IMR-90 (cell line): ENCODE measurements at regions not wholly inside any gene's neighbourhood (a gene's known extent, or its start where the extent isn't known, plus 50 kb on each side); places are given as distances from the start of the nearest gene placed in this dataset.
A peak's percentile ranks its signal among the peaks of the same experiment; 100 is the strongest.

ENCODE experiments used
- ATAC-seq: fragments of 200-7000 bp; cut with Tn5 transposase; 2 replicates; pipeline ENCODE4 v1.9.1; 2020; ENCODE audit warnings: low read depth, mild to moderate bottlenecking, moderate library complexity
- BruUV-seq: library from RNA; stranded (reverse); fragments of 400-500 nt; replicated peaks from 2 replicates; lab custom pipeline; 2021; lab: Mats Ljungman, UMichigan
- CTCF ChIA-PET: fragments of 300-600 bp; formaldehyde crosslinking; extraction: SDS; loops from one replicate; lab custom pipeline; 2021; ENCODE audit warnings: antibody characterized with exemption; lab: Yijun Ruan, JAX
- POLR2A ChIA-PET: fragments of 300-600 bp; sonication (Branson Sonifier 250); formaldehyde crosslinking; loops from one replicate; lab custom pipeline; 2022; ENCODE audit warnings: antibody characterized with exemption; ENCODE audit not compliant: unreplicated experiment; lab: Charles Lee
- DNase-seq: peaks from one replicate; pipeline ENCODE4 v3.0.0; 2013
- H2AFZ ChIP-seq: replicated peaks from 2 replicates; pipeline ENCODE3; 2013; ENCODE audit warnings: low read length, mild to moderate bottlenecking; ENCODE audit not compliant: poor library complexity
- H2AK5ac ChIP-seq: 2 replicates; pipeline ENCODE4 v1.6.1; 2013; ENCODE audit warnings: low read depth, low read length, inconsistent platforms
- H2AK9ac ChIP-seq: replicated peaks from 2 replicates; pipeline ENCODE3; 2013; ENCODE audit warnings: mild to moderate bottlenecking, low read depth, low read length, moderate library complexity; ENCODE audit not compliant: poor library complexity
- H2BK120ac ChIP-seq: 2 replicates; pipeline ENCODE4 v1.6.1; 2013; ENCODE audit warnings: low read depth, low read length, inconsistent platforms
- H2BK15ac ChIP-seq: 3 replicates; pipeline ENCODE4 v1.6.1; 2013; ENCODE audit warnings: low read depth, low read length, inconsistent platforms
- H2BK20ac ChIP-seq: 2 replicates; pipeline ENCODE4 v1.6.1; 2013; ENCODE audit warnings: low read depth, mild to moderate bottlenecking, inconsistent platforms, low read length, moderate library complexity
- H2BK5ac ChIP-seq: 2 replicates; pipeline ENCODE4 v1.6.1; 2013; ENCODE audit warnings: mild to moderate bottlenecking, low read depth, low read length, inconsistent platforms; ENCODE audit not compliant: poor library complexity, severe bottlenecking
- H3K14ac ChIP-seq: replicated peaks from 2 replicates; pipeline ENCODE4 v1.6.1; 2013; ENCODE audit warnings: low read depth, low read length, inconsistent platforms
- H3K18ac ChIP-seq: 2 replicates; pipeline ENCODE4 v1.6.1; 2013; ENCODE audit warnings: low read depth, low read length, control low read depth
- H3K23ac ChIP-seq: 2 replicates; pipeline ENCODE4 v1.6.1; 2013; ENCODE audit warnings: low read depth, low read length, inconsistent platforms
- H3K27ac ChIP-seq: 2 replicates; pipeline ENCODE4 v1.5.1; 2013; ENCODE audit warnings: mild to moderate bottlenecking, control low read depth, low read length; ENCODE audit not compliant: insufficient read depth
- H3K27me3 ChIP-seq: 2 replicates; pipeline ENCODE4 v1.6.1; 2013; ENCODE audit warnings: low read length; ENCODE audit not compliant: control insufficient read depth, insufficient read depth
- H3K36me3 ChIP-seq: 2 replicates; pipeline ENCODE4 v1.6.1; 2013; ENCODE audit warnings: low read length, mixed read lengths; ENCODE audit not compliant: control insufficient read depth, insufficient read depth
- H3K4ac ChIP-seq: 2 replicates; pipeline ENCODE4 v1.6.1; 2013; ENCODE audit warnings: low read depth, low read length, inconsistent platforms
- H3K4me1 ChIP-seq: 2 replicates; pipeline ENCODE4 v1.6.1; 2013; ENCODE audit warnings: low read length, mixed read lengths; ENCODE audit not compliant: control insufficient read depth, insufficient read depth
- H3K4me2 ChIP-seq: 2 replicates; pipeline ENCODE4 v1.6.1; 2013; ENCODE audit warnings: low read depth, mild to moderate bottlenecking, control low read depth, low read length, moderate library complexity
- H3K4me3 ChIP-seq: 2 replicates; pipeline ENCODE4 v1.5.1; 2013; ENCODE audit warnings: low read depth, mild to moderate bottlenecking, control low read depth, low read length, moderate library complexity; ENCODE audit not compliant: insufficient read depth
- H3K56ac ChIP-seq: 2 replicates; pipeline ENCODE4 v1.6.1; 2013; ENCODE audit warnings: low read length, inconsistent platforms; ENCODE audit not compliant: insufficient read depth; ENCODE audit errors: extremely low read depth
- H3K79me1 ChIP-seq, 2 experiments: 2 replicates each; pipeline ENCODE4 v1.6.1; 2013; ENCODE audit warnings: low read length in 2 of 2, inconsistent platforms in 1 of 2, low read depth in 1 of 2
- H3K9ac ChIP-seq: 2 replicates; pipeline ENCODE4 v1.6.1; 2013; ENCODE audit warnings: low read depth, low read length, control low read depth
- H3K9me1 ChIP-seq: 2 replicates; pipeline ENCODE4 v1.6.1; 2013; ENCODE audit warnings: low read length, inconsistent platforms; ENCODE audit not compliant: insufficient read depth
- H3K9me3 ChIP-seq: 2 replicates; pipeline ENCODE4 v1.6.1; 2013; ENCODE audit warnings: low read length; ENCODE audit not compliant: control insufficient read depth, insufficient read depth
- H4K20me1 ChIP-seq: 2 replicates; pipeline ENCODE4 v1.6.1; 2013; ENCODE audit warnings: low read length, inconsistent platforms; ENCODE audit not compliant: insufficient read depth
- H4K5ac ChIP-seq: 2 replicates; pipeline ENCODE4 v1.6.1; 2013; ENCODE audit warnings: mild to moderate bottlenecking, low read depth, low read length, control low read depth
- H4K8ac ChIP-seq, 2 experiments: 2 replicates each; pipeline ENCODE4 v1.6.1; 2013; ENCODE audit warnings: low read depth in 2 of 2, low read length in 2 of 2, control low read depth in 1 of 2, inconsistent platforms in 1 of 2
- H4K91ac ChIP-seq: 2 replicates; pipeline ENCODE4 v1.6.1; 2013; ENCODE audit warnings: low read depth, low read length, inconsistent platforms; ENCODE audit not compliant: insufficient read depth
- BHLHE40 ChIP-seq: fragments of 150-350 bp; IDR thresholded peaks from 2 replicates; pipeline ENCODE4 v1.6.1; 2016; ENCODE audit warnings: mild to moderate bottlenecking, low read depth, low read length
- CEBPB ChIP-seq: IDR thresholded peaks from 2 replicates; pipeline ENCODE4 v1.6.1; 2012; ENCODE audit warnings: low read depth, low read length, improper control_type of control experiment
- CHD1 ChIP-seq: IDR thresholded peaks from 2 replicates; pipeline ENCODE4 v1.6.1; 2012; ENCODE audit warnings: low read depth, low read length, improper control_type of control experiment
- FOS ChIP-seq: fragments of 150-350 bp; IDR thresholded peaks from 2 replicates; pipeline ENCODE4 v1.6.1; 2016; ENCODE audit warnings: low read depth, low read length
- MAFK ChIP-seq: IDR thresholded peaks from 2 replicates; pipeline ENCODE4 v1.6.1; 2012; ENCODE audit warnings: low read depth, low read length, improper control_type of control experiment
- MAZ ChIP-seq: IDR thresholded peaks from 2 replicates; pipeline ENCODE4 v1.6.1; 2012; ENCODE audit warnings: low read depth, mild to moderate bottlenecking, low read length, improper control_type of control experiment, moderate library complexity, borderline replicate concordance
- MXI1 ChIP-seq: IDR thresholded peaks from 2 replicates; pipeline ENCODE4 v1.6.1; 2012; ENCODE audit warnings: low read depth, mild to moderate bottlenecking, low read length, moderate library complexity, borderline replicate concordance
- NFE2L2 ChIP-seq: fragments of 150-350 bp; IDR thresholded peaks from 2 replicates; pipeline ENCODE4 v1.6.1; 2016; ENCODE audit warnings: low read depth, mild to moderate bottlenecking, low read length
- POLR2A ChIP-seq: IDR thresholded peaks from 2 replicates; pipeline ENCODE4 v1.6.1; 2012; ENCODE audit warnings: mild to moderate bottlenecking, low read depth, low read length
- RAD21 ChIP-seq: IDR thresholded peaks from 2 replicates; pipeline ENCODE4 v1.6.1; 2012; ENCODE audit warnings: low read length, improper control_type of control experiment
- RCOR1 ChIP-seq: IDR thresholded peaks from 2 replicates; pipeline ENCODE4 v1.6.1; 2012; ENCODE audit warnings: mild to moderate bottlenecking, low read length, improper control_type of control experiment; ENCODE audit not compliant: insufficient replicate concordance
- RFX5 ChIP-seq: IDR thresholded peaks from 2 replicates; pipeline ENCODE4 v1.8.0; 2012; ENCODE audit warnings: low read depth, mild to moderate bottlenecking, low read length, moderate library complexity
- SMC3 ChIP-seq: fragments of 150-350 bp; IDR thresholded peaks from 2 replicates; pipeline ENCODE4 v1.6.1; 2016; ENCODE audit warnings: low read depth, mild to moderate bottlenecking, antibody characterized with exemption, low read length, moderate library complexity
- USF2 ChIP-seq: fragments of 150-350 bp; IDR thresholded peaks from 2 replicates; pipeline ENCODE4 v1.6.1; 2017; ENCODE audit warnings: mild to moderate bottlenecking, antibody characterized with exemption, low read length, low read depth
- WGBS, 2 experiments: methylation state at CpG; one replicate each; pipeline versions ENCODE4 v1.1.5 to v1.1.7; 2013; ENCODE audit warnings: missing lambda C conversion rate in 2 of 2; ENCODE audit not compliant: insufficient read length in 1 of 2; ENCODE audit errors: extremely low coverage in 2 of 2; 5-methylcytosine and 5-hydroxymethylcytosine counted together
- dilution Hi-C: fragments of 300-500 bp; cut with HindIII; formaldehyde crosslinking; loops from one replicate; pipeline ENCODE4 v1.14.3; 2018; ENCODE audit warnings: low sequenced_read_pairs; ENCODE audit not compliant: unreplicated experiment
- in situ Hi-C: fragments of 300-500 bp; cut with MboI; formaldehyde crosslinking; loops from 3 replicates; pipeline ENCODE4 v1.14.3; 2019; ENCODE audit warnings: low sequenced_read_pairs, inconsistent platforms, mixed read lengths
- intact Hi-C: fragments of 100-400 bp; cut with micrococcal nuclease; formaldehyde crosslinking; loops from 2 replicates; pipeline ENCODE4 v1.10.0; 2022
- TF ChIP-seq, protein P1 (sequence below): conservative IDR thresholded peaks from 2 replicates; pipeline ENCODE4 v1.5.1; 2012; ENCODE audit warnings: mild to moderate bottlenecking, low read depth, low read length, improper control_type of control experiment
- TF ChIP-seq, protein P2 (sequence below): fragments of 150-350 bp; IDR thresholded peaks from 2 replicates; pipeline ENCODE4 v1.6.1; 2016; ENCODE audit warnings: low read depth, mild to moderate bottlenecking, low read length, moderate library complexity, borderline replicate concordance

DNA sequence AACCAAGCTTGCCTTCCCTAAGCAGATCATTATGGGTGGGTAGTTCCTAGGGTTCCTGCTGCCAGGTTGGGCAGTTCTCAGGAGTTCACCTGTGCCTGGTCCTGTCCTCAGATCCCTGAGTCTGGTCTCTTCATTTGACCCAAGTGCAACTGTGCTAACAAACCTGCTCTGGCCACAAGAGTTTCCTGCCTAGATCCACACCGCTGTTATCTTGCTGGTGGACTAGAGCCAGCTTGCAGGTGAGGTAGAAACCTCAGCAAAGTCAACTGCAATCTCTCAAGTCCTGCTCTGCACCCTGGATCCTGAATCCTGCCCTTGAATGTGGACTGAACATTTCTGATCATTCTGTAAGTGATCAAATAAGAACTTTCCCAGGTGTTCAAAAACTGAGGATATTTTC, 191.8 kb upstream of the LRFN2 start:
- WGBS, 2 experiments = no CpG with 5 or more reads among the region's 1 CpG
- Histone ChIP-seq H2BK5ac (no peak overlapping the region), H4K5ac (no peak overlapping the region), H3K4me1 (no peaks in the 10 kb centered on the region; the same call in 1 of the 2 replicates), H3K23ac (no peak overlapping the region), H2BK120ac (no peak overlapping the region), H3K9me1 (no peaks in the 10 kb centered on the region; the same call in 1 of the 2 replicates), H3K27ac (no peak overlapping the region), H3K27me3 (no peaks in the 10 kb centered on the region), H4K91ac (no peak overlapping the region), H3K9ac (no peak overlapping the region), H2AK5ac (no peak overlapping the region), H3K18ac (no peak overlapping the region), H2BK20ac (peak overlapping the region; percentile 9; the same call in 1 of the 2 replicates), H3K4me2 (no peak overlapping the region), H3K56ac (no peak overlapping the region), H2AFZ (no peak overlapping the region), H3K4me3 (no peak overlapping the region), H4K8ac (no peak overlapping the region), H3K79me1 (no peaks in the 10 kb centered on the region), H3K9me3 (no peaks in the 10 kb centered on the region), H4K20me1 (no peaks in the 10 kb centered on the region), H3K14ac (no peak overlapping the region), H2BK15ac (no peak overlapping the region), H3K36me3 (no peaks in the 10 kb centered on the region), H3K4ac (no peak overlapping the region), H2AK9ac (no peak overlapping the region)
- TF ChIP-seq RAD21 = no peak
- TF ChIP-seq POLR2A = no peak
- no peak for TF ChIP-seq RCOR1
- TF ChIP-seq CHD1 = no peak
- TF ChIP-seq MAFK = no peak
- no peak for TF ChIP-seq NFE2L2
- no peak for TF ChIP-seq MAZ
- no peak for TF ChIP-seq RFX5
- TF ChIP-seq FOS = no peak
- no peak for TF ChIP-seq BHLHE40
- no peak for TF ChIP-seq SMC3
- no peak for TF ChIP-seq CEBPB
- no peak for TF ChIP-seq USF2
- TF ChIP-seq MXI1 = no peak
- TF ChIP-seq, protein P1, sequence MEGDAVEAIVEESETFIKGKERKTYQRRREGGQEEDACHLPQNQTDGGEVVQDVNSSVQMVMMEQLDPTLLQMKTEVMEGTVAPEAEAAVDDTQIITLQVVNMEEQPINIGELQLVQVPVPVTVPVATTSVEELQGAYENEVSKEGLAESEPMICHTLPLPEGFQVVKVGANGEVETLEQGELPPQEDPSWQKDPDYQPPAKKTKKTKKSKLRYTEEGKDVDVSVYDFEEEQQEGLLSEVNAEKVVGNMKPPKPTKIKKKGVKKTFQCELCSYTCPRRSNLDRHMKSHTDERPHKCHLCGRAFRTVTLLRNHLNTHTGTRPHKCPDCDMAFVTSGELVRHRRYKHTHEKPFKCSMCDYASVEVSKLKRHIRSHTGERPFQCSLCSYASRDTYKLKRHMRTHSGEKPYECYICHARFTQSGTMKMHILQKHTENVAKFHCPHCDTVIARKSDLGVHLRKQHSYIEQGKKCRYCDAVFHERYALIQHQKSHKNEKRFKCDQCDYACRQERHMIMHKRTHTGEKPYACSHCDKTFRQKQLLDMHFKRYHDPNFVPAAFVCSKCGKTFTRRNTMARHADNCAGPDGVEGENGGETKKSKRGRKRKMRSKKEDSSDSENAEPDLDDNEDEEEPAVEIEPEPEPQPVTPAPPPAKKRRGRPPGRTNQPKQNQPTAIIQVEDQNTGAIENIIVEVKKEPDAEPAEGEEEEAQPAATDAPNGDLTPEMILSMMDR = no peak
- TF ChIP-seq, protein P2, sequence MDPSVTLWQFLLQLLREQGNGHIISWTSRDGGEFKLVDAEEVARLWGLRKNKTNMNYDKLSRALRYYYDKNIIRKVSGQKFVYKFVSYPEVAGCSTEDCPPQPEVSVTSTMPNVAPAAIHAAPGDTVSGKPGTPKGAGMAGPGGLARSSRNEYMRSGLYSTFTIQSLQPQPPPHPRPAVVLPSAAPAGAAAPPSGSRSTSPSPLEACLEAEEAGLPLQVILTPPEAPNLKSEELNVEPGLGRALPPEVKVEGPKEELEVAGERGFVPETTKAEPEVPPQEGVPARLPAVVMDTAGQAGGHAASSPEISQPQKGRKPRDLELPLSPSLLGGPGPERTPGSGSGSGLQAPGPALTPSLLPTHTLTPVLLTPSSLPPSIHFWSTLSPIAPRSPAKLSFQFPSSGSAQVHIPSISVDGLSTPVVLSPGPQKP = no peak
- ATAC-seq (no peak), DNase-seq (no peak)
- POLR2A ChIA-PET = no interaction called here
- dilution Hi-C loops (no loop called here), intact Hi-C loops (no loop called here), in situ Hi-C loops (no loop called here)
- CTCF ChIA-PET = interaction anchor here (1.1 kb wide), 1 partner anchor 20 kb away, joined by 3 read pairs; no protein-coding TSS in a partner anchor
- BruUV-seq = no TSS peak
